NCI-H2029 (cell line): ENCODE measurements at regions not wholly inside any gene's neighbourhood (a gene's known extent, or its start where the extent isn't known, plus 50 kb on each side); places are given as distances from the start of the nearest gene placed in this dataset.
"Not testable (repeated sequence)": the region's sequence is repeated elsewhere in the genome, so short reads cannot be mapped to it uniquely, and the experiment has no call there.

Experiments
- DNase-seq: peaks from one replicate; lab custom pipeline; 2025; lab: John Stamatoyannopoulos, UW

DNA sequence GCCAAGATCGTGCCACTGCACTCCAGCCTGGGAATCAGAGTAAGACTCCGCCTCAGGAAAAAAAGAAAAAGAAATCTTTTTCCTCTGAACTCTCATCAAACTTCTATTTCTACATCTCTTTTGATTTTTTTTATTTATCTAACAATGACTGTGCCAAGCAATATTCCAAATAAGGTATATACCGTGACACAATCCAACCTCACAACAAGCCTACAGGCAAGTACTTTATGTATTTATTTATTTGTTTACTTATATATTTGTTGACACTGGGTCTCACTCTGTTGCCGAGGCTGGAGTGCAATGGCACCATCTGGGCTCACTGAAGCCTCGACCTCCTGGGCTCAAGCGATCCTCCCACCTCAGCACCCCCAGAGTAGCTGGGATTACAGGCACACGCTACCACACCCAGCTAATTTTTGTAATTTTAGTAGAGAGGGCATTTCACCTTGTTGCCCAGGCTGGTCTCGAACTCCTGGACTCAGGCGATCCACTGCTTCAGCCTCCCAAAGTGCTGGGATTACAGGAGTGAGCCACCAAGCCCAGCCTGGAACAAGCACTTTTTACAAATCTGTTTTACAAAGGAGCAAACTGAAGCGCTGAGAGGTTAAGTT, 94.9 kb upstream of the CHD2 start:
- no peak for DNase-seq

DNA sequence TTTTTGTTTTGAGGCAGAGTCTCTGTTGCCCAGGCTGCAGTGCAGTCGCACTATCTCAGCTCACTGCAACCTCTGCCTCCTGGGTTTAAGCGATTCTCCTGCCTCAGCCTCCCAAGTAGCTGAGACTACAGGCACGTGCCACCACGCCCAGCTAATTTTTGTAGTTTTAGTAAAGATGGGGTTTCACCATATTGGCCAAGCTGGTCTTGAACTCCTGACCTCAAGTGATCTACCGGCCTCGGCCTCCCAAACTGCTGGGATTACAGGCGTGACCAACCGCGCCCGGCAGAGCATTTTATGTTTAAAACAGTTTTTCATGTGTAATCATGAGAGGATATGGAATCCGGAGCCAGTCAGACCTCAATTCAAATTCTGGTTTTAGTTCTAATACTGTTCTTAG, 94.0 kb upstream of the CHD2 start:
- DNase-seq = not testable (repeated sequence)

DNA sequence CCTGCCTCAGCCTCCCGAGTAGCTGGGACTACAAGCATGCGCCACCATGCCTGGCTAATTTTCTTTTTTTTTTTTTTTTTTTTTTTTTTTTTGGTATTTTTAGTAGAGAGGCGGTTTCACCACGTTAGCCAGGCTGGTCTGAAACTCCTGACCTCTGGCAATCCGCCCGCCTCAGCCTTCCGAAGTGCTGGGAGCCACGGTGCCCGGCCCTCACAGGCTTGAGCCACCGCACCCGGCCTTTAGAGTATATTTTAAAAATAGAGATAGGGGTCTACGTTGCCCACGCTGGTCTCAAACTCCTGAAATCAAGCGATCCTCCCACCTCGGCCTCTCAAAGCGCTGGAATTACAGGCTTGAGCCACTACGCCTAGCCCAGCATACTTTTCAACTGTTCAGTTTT, 93.4 kb upstream of the CHD2 start:
- DNase-seq = no peak

DNA sequence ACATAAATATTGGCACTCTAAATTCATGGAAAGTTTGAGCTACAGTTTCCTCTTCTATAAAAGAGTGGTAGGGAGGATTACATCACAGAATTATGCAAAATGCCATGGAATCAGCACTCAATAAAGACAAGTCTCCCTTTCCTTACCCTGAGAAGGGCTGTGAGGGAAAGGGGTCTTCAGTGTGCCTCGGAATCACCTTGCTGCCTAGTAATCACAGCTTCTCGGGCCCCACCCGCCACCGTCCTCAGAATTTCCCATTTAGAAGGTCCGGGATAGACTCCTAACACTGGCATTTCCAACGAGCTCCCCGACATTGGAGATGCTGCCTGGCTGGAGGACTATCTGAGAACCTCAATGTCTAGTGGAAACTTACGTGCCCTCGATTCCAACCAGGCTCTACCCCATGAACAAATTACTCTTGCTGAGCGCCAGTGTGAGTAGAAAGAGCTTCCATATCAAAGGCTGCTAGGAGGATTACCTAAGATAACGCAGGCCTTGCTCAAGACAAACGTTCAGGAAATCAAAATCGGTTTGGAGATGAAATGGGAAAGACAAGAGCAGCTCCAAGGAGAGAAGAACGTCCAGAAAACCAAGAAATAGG, 92.1 kb upstream of the CHD2 start:
- DNase-seq = no peak

DNA sequence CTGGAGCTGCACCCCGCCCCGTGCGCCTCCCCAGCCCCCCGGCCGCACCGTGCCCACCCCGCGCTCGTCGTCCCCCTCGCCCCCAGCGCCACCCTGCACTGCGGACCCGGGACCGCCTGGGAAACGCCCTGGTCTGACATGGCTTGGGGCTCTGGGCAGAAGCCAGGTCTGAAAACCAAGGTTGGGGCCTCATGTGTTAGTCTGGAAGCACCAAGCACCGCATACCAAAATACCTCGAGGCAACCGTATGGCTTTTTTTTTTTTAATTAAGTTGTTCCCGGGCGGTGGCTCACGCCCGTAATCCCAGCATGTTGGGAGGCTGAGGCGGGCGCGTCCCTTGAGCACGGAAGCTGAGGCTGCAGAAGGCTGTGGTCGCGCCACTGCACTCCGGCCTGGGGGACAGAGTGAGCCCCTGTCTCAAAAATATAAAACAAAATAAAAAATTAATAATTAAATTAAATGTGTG, 91.5 kb upstream of the CHD2 start:
- no peak for DNase-seq

DNA sequence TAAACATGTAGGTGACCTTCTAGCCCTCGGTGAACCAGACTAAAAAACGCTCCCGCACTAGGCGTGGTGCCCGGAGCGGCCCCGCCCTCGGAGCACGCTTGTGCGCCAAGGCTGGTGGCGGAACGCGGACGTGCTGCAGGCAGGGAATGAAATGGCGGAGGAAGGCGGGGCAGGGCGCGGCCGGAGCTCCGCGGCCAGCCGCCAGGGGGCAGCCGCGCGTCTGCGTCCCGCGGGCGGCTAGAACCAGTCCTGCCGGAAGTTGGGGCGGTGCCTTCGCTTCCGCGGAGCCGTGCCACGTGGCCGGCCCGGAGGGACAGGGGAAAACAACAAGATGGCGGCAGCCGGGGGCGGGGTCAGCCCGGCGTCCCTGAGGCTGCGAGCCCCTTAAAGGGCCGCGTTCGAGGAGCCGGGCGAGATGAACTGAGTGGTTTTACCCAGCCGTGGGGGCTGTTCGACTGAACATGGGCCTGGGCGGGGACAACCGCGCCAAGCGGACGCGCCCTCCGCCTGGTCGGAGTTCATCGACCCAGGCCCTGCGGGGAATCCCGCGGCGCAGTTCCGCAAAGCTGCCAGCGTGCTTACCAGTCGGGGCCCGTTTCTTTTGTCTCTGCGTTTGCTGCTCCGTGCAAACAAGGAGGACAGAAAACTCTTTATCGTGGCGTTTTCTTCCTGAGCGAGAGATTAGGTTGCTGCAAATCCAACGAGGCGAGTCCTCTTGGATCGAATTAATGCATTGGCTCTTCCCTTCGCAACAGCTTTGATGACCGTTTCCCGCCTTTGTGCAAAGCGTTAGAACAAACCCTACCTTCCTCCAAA, 90.9 kb upstream of the CHD2 start:
- DNase-seq = peak; percentile 90

DNA sequence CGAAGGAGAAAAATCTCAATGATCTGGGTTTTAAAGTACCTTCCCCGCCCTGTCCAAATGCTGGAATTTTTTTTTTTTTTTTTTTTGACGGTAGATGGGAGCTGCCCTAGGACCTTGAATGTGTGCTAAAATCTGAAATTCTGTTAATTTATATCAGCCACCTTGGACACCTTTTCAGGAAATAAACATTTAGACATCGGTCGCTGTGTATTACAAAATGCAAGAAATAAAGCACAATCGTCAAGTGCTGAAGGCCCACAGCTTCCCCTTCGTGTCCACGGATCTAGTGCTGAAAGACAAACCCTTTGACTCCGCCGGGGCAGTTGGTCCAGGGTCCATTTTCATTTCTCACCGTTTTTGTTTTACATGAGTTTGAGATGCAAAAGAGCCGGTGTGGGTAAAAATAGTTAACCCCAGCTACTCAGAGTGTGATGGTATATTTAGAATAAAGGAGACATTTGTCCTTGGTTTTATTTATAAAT, 90.2 kb upstream of the CHD2 start:
- DNase-seq = no peak

DNA sequence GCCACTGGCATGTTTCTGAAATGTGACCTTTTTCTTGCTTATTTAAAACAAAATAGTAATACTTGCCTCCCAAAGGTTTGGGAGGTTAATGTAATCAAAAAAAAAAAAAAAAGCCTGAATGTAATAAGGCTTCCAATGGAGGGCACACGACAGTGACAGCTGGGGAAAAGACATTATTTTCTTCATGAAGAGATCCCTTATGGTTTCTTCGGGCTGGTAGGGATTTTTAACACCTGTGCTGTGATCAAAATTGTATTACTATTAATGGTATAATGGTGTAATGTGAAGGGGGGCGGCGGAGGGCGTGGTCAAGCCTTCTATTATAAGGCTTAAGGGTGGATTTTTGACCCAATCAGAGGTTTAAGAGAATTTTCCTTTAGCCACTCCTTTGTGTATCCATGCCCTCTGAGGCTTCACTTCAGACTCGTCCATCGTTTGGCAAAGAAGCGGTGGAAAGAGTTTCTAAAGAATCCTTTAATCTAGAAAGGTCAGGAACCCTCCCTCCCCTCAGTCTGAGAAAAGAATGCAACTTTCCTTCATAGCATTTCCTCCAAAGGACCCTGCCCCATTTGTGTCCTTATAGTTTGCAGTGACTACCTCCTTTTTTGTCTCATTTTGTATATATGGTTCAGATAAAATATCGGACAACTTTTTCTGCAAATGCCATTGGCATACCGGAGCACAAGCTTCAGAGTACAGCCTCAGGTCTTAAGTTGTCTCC, 89.5 kb upstream of the CHD2 start:
- DNase-seq = peak; percentile 64

DNA sequence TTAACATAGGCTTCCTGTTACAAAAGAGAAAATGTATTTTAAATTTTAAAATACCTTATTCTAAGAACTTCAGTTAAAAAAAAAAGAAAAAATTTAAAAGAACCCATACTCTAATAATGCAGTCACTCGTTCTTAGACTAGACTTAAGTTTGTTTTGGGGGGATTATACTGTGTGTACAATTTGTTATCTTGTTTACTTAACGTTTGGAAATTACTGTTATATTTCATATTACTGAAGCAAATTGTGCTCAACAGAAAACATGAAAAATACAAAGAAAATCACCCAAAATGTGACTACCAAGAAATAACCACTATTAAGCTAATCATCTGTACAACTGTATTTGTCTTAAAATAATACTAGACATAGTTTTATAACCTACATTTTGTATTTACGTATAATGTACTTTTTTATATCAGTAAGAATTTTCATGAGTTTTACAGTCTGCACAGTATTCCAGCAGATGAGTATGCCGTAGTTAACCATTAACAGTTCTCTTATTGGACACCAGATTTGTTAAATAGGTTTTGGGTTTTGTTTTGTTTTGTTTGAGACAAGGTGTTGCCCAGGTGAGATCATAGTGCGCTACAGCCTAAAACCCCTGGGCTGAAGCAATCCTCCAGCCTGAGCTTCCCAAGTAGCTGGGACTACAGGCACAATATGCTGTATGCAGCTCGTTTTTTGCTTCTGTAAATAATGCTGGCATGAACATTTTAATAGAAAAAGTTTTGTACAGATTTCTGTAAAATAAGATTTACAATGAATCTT, 88.8 kb upstream of the CHD2 start:
- peak; percentile 56 for DNase-seq

DNA sequence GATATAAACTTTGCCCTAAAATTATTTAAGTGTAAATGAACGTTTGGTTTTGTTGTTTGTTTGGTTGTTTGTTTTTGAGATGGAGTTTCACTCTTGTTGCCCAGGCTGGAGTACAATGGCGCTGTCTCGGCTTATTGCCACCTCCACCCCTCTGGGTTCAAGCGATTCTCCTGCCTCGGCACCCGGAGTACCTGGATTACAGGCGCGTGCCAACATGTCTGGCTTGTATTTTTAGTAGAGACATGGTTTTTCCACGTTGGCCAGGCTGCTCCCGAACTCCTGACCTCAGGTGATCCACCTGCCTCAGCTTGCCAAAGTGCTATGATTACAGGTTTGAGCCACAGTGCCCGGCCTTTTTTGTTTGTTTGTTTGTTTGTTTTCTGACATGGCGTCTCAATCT, 87.9 kb upstream of the CHD2 start:
- DNase-seq = peak; percentile 15

DNA sequence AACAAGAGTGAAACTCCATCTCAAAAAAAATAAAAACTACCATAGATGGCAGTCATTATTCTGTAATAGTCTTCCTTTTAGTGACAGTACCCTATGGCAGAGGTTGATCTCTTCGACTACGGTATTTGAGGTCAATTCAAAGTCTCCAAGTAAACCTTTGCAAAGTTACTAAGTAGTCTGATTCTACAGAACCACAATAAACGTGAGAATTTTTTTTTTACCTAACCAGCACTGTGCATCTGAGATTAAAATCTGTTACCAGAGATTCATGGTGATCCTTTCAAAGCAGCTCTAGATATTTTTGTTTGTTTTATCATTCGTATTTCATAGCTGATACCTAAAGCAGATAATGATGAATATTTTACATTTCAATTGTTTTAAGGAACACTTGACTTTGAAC, 86.6 kb upstream of the CHD2 start:
- DNase-seq = no peak

DNA sequence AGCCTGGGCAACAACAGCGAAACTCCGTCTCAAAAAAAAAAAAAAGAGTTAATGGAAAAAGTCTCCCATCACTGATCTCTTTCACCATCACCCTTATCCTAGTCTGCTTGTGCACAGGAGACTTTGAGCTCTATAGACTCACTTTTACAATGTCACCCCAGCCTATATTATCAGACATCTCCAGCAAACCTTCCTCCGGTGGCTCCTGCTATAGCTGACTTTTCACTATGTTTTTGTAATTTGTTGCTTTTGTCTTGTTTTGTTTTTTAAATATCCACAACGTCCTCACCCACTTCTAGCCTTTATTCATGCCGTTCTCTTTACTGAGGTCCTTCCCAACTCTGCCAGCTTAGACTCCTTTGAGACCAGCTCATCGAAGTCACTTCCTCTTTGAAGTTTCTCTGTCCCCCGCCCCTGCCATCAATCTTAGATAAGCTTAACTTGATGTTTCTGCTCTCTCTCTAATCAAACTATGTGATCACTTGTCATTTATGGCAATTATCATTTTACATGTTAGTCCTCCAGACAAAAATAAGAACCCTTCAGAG, 82.7 kb upstream of the CHD2 start:
- no peak for DNase-seq

DNA sequence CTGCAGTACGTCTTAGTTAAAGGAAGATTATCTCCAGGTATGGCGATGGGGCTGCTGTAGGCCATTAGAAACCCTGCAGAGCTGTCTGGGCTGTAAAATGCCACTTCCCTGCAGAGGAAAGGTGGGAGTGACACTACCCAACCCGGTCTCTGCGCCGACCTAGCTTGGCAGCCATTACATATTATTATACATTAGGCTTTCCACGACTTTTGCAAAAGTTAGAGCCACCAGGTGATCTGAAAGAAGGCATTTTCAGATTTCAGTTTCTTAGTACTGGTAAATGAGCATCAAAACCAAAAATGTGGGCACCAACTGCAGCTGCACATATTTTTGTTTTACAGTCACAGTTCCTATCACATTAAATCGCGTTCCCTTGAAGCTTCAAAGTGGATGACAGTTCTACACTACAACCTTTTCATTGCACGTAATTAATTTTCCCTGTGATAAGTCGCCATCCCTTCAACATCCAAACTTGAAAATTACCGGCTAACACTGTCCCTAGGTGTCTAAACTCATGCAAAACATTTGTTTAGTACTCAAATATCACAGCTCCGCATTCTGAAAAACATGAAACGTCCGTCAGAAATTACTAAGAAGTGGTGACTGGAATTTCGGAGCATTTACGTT, 81.4 kb upstream of the CHD2 start:
- peak; percentile 34 for DNase-seq

DNA sequence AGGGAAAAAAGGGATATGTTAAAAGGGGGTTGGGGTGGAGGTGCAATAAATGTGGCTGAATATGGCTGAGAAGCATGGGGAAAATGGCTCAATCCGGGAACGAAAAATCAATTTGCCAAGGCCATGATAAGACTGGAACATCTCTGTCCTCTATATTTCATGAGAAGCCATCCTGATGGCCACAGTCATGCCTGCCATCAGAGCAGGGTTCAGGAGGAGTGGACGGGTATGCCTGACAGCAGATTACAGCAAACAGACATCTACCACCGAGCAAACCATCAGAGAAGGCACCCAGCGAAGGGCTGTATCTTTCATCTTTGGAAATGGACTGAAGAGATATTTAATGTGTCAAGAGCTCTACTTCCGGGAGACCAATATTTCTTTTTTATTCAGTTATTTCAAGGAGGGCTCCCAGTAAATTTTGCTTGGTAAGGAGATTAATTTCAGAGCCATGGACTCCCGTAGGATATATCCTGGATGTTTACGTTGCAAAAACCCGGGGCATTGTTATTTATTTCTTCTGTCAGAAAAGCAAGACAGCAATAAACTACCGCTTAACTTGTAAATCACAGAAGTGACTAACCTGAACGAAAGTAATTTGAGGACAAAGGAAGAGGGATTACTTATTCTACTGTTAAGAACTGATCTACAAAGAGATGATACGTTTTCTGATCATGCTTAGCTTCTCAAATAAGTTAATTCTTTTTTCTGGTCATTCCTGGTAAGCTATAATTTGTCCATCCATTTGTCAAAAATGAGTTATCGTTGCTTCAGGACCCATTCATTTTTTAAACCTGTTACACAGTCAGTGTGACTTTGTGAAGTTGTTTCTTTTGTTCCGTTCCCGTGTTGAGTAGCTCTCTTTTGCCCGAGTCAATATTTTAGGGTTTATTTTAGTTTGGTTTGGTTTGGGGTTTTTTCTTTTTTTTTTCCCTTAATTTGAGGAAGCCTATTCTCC, 80.6 kb upstream of the CHD2 start:
- no peak for DNase-seq

DNA sequence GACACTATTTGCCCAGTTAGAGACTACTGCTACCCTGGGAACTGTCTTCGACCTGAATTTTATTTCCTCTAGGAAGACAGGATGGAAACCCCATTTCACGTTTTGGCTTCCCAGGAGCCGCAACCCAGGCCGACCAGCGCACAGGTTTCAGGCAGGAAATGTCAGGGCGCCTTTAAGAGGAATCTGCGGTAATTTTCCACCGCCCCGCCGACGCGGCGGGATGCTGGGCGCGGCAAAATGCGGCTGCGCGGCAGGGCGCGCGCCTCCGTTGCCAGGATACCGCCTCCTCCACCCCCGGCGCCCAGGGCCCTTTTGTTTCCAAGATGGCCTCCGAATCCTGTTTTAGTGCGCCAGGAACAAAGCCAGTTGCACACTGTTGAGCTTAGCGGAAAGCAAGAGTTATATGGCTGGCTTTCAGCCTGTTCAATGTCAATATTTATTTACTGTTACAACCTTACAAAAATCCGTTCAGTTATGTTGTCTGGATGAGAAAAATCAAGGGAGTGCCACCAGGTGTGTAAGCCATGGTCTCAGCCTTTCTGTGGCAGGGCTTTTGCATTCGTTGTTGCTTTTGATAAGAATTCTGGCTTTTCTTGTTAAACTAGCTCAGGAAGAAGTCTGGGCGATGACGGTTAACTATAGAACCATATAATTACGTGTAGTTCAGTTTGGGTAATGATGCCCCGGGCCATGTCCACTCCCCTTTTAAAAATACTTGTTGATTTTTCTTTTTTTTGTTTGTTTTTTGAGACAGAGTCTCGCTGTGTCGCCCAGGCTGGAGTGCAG, 79.7 kb upstream of the CHD2 start:
- DNase-seq = peak; percentile 86

DNA sequence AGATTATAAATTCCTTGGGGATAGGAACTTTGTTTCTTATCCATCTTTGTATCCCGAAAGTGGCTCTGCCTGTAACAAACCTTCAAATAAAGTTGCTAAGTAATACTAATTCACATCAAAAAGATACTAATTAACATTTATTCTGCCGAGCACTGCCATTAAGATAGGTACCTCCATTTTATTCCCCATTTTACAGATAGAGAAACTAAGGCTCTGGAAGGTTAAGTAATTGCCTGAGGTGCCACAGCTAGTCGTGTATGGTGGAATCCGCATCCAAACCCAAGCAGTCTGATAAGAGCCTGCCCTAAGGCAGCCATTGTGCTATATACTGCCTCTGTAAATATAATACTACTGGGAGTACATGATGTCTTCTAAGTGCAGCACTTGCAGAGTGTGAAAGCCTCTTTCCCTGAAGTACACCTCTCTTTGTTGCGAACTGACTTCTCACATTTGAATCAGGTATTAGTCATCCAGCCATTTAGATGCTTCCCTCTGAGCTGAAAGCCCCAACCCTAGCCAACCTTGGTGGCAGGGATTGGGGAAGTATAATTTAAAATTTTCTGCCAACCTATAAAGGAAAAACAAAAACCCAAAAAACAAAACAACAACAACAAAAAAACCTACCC, 78.5 kb upstream of the CHD2 start:
- DNase-seq = peak; percentile 21

DNA sequence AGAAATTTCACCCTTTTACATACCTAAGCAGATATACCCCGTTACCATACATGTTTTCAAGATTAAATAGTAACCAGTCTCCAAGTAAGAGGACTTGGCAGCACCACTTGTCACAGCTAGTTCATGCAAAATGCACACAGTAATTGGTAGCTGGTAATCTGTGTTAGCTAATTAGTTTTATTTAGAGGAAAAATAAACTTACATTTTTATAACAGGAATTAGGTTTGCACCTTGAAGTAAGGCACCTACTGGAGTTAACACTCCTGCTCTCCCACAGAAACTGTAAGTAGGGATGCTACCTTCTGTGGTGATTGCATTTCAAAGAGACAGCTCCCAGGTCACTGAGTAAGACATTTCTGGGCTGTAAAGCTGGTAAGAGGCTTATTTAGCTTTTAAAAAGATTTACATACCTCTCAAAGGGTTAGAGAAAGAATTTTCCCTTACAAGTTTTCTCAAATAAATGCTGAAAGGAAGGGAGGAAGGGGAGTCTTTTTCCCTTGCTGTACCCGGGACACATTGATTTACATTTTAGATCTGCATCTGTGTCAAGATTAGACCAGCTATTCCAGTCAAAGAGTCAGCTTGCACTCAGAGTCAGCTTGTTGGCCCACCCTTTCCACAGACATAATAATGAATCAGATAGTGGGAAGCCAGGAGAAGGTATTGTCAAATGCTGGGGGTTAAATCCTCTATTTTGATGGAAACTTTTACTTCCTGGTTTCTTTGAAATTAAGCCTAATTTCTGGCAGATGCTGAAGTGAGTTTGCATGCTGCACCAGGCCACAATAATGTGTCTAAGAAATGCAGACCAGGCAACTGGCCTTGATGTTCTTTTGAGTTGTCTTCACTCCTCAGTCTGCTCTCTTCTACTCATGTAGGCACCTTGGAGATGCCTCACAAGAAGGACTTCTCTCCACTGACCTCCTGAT, 77.6 kb upstream of the CHD2 start:
- DNase-seq = no peak
